ENCODE measurements at regions not wholly inside any gene's neighbourhood (a gene's known extent, or its start where the extent isn't known, plus 50 kb on each side); places are given as distances from the start of the nearest gene placed in this dataset.

DNA sequence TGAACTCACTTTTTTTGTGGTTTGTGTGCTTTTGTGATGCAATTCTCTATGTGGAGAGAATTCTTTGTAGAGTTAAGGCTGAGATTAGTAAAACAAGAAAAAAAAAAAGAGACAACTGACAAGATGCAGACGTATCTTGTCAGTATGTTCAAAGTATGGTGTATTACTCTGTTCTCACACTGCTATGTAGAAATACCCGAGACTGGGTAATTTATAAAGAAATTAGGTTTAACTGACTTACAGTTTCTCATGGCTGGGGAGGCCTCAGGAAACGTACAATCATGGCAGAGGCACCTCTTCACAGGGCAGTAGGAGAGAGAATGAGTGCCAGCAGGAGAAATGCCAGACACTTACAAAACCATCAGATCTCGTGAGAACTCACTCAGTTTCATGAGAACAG is 475.2 kb upstream of the CDH18 start:
- POLR2A ChIA-PET, result no interaction called here
- no peaks in the 10 kb centered on the region for H3K4me1 ChIP-seq (ENCODE audit: control insufficient read depth, insufficient read depth, low read length)
- no peaks in the 10 kb centered on the region for H3K9me3 ChIP-seq (ENCODE audit: control insufficient read depth, insufficient read depth, low read depth, low read length)
- no peak for TF ChIP-seq KLF7 (tag by site-specific recombination; IDR thresholded peaks at IDR 0.05; ENCODE audit: borderline replicate concordance)
- TF ChIP-seq ZNF560 (tag by site-specific recombination; IDR thresholded peaks at IDR 0.05; ENCODE audit: borderline replicate concordance), result no peak
- TF ChIP-seq ZNF174 (tag by site-specific recombination; IDR thresholded peaks at IDR 0.05), result no peak
- TF ChIP-seq, protein P1, sequence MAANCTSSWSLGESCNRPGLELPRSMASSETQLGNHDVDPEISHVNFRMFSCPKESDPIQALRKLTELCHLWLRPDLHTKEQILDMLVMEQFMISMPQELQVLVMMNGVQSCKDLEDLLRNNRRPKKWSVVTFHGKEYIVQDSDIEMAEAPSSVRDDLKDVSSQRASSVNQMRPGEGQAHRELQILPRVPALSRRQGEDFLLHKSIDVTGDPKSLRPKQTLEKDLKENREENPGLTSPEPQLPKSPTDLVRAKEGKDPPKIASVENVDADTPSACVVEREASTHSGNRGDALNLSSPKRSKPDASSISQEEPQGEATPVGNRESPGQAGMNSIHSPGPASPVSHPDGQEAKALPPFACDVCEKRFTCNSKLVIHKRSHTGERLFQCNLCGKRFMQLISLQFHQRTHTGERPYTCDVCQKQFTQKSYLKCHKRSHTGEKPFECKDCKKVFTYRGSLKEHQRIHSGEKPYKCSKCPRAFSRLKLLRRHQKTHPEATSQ (tag by site-specific recombination; IDR thresholded peaks at IDR 0.05), result no peak
- no peak for TF ChIP-seq ZNF529 (tag by site-specific recombination; IDR thresholded peaks at IDR 0.05; ENCODE audit: insufficient replicate concordance)
- no peak for TF ChIP-seq ZNF488 (tag by site-specific recombination; IDR thresholded peaks at IDR 0.05)
- TF ChIP-seq, protein P2, sequence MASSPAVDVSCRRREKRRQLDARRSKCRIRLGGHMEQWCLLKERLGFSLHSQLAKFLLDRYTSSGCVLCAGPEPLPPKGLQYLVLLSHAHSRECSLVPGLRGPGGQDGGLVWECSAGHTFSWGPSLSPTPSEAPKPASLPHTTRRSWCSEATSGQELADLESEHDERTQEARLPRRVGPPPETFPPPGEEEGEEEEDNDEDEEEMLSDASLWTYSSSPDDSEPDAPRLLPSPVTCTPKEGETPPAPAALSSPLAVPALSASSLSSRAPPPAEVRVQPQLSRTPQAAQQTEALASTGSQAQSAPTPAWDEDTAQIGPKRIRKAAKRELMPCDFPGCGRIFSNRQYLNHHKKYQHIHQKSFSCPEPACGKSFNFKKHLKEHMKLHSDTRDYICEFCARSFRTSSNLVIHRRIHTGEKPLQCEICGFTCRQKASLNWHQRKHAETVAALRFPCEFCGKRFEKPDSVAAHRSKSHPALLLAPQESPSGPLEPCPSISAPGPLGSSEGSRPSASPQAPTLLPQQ (tag by site-specific recombination; IDR thresholded peaks at IDR 0.05), result no peak
- no peak for TF ChIP-seq IKZF3 (tag by site-specific recombination; IDR thresholded peaks at IDR 0.05)
- no peak for TF ChIP-seq ZSCAN16 (tag by site-specific recombination; IDR thresholded peaks at IDR 0.05)
- no peak for TF ChIP-seq ZNF510 (tag by site-specific recombination; IDR thresholded peaks at IDR 0.05; ENCODE audit: insufficient replicate concordance)
- TF ChIP-seq ZNF121 (tag by site-specific recombination; IDR thresholded peaks at IDR 0.05), result no peak
- TF ChIP-seq ZNF48 (tag by site-specific recombination; IDR thresholded peaks at IDR 0.05), result no peak
- TF ChIP-seq ZNF394 (tag by site-specific recombination; IDR thresholded peaks at IDR 0.05; ENCODE audit: borderline replicate concordance), result no peak
- TF ChIP-seq, protein P3, sequence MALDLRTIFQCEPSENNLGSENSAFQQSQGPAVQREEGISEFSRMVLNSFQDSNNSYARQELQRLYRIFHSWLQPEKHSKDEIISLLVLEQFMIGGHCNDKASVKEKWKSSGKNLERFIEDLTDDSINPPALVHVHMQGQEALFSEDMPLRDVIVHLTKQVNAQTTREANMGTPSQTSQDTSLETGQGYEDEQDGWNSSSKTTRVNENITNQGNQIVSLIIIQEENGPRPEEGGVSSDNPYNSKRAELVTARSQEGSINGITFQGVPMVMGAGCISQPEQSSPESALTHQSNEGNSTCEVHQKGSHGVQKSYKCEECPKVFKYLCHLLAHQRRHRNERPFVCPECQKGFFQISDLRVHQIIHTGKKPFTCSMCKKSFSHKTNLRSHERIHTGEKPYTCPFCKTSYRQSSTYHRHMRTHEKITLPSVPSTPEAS (tag by site-specific recombination; IDR thresholded peaks at IDR 0.05), result no peak
- TF ChIP-seq BCL11B (tag by site-specific recombination; IDR thresholded peaks at IDR 0.05; ENCODE audit: low read depth), result no peak
- H3K36me3 ChIP-seq (ENCODE audit: control insufficient read depth in 2 of 2, insufficient read depth in 1 of 2, low read length in 2 of 2), result no peaks in the 10 kb centered on the region
- H3K4me3 ChIP-seq (ENCODE audit: low read depth, low read length), result no peak overlapping the region
- no peak overlapping the region for H3K27ac ChIP-seq (ENCODE audit: extremely low read depth, low read depth, low read length)
- CTCF ChIA-PET, result no interaction called here

DNA sequence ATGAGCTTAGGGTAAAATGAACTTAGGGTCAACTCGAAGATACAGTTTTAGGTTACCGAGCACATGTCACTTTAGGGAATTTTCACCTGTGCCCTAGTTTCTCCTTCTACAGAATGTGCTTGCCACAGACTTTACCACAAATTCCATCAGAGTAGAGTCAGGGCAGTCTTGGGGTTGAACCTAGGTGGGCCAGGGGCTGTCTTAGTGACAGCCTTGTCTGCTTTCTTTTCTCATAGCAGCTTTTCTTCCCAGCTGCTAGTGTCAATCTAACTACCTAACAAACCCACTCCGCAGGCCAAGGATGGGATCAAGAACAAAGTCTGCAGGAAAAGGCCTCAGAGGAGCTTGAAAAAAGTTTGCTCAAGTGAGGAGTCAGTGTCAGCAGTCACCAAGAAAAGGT is 458.1 kb upstream of the CDH18 start:
- Histone ChIP-seq H3K4me1 (ENCODE audit: control insufficient read depth, insufficient read depth, low read length) (no peaks in the 10 kb centered on the region), H3K9me3 (ENCODE audit: control insufficient read depth, insufficient read depth, low read depth, low read length) (no peaks in the 10 kb centered on the region), H3K4me3 (ENCODE audit: low read depth, low read length) (no peak overlapping the region), H3K27ac (ENCODE audit: extremely low read depth, low read depth, low read length) (no peak overlapping the region), H3K36me3 (ENCODE audit: control insufficient read depth in 2 of 2, insufficient read depth in 1 of 2, low read length in 2 of 2) (no peaks in the 10 kb centered on the region)
- ChIA-PET CTCF (no interaction called here), POLR2A (no interaction called here)
- no peak for TF ChIP-seq HOXC10 (CRISPR knock-in tag; IDR thresholded peaks at IDR 0.05)
- no peak for TF ChIP-seq GLI4 (tag by site-specific recombination; IDR thresholded peaks at IDR 0.05)
- TF ChIP-seq ZNF202 (tag by site-specific recombination; IDR thresholded peaks at IDR 0.05; ENCODE audit: borderline replicate concordance), result no peak
- TF ChIP-seq KLF10 (tag by site-specific recombination; IDR thresholded peaks at IDR 0.05), result no peak
- TF ChIP-seq, protein P4, sequence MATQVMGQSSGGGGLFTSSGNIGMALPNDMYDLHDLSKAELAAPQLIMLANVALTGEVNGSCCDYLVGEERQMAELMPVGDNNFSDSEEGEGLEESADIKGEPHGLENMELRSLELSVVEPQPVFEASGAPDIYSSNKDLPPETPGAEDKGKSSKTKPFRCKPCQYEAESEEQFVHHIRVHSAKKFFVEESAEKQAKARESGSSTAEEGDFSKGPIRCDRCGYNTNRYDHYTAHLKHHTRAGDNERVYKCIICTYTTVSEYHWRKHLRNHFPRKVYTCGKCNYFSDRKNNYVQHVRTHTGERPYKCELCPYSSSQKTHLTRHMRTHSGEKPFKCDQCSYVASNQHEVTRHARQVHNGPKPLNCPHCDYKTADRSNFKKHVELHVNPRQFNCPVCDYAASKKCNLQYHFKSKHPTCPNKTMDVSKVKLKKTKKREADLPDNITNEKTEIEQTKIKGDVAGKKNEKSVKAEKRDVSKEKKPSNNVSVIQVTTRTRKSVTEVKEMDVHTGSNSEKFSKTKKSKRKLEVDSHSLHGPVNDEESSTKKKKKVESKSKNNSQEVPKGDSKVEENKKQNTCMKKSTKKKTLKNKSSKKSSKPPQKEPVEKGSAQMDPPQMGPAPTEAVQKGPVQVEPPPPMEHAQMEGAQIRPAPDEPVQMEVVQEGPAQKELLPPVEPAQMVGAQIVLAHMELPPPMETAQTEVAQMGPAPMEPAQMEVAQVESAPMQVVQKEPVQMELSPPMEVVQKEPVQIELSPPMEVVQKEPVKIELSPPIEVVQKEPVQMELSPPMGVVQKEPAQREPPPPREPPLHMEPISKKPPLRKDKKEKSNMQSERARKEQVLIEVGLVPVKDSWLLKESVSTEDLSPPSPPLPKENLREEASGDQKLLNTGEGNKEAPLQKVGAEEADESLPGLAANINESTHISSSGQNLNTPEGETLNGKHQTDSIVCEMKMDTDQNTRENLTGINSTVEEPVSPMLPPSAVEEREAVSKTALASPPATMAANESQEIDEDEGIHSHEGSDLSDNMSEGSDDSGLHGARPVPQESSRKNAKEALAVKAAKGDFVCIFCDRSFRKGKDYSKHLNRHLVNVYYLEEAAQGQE (tag by site-specific recombination; IDR thresholded peaks at IDR 0.05), result no peak
- no peak for TF ChIP-seq TCF7L2 (IDR thresholded peaks at IDR 0.05; ENCODE audit: borderline replicate concordance, low read depth, low read length)
- no peak for TF ChIP-seq ZBTB17 (tag by site-specific recombination; IDR thresholded peaks at IDR 0.05)
- TF ChIP-seq, protein P2 (tag by site-specific recombination; IDR thresholded peaks at IDR 0.05), result no peak
- TF ChIP-seq ZNF555 (tag by site-specific recombination; conservative IDR thresholded peaks at IDR 0.05), result no peak
- TF ChIP-seq ZNF473 (tag by site-specific recombination; IDR thresholded peaks at IDR 0.05), result no peak
- TF ChIP-seq ZNF571 (tag by site-specific recombination; IDR thresholded peaks at IDR 0.05), result no peak
